ENCODE measurements at regions not wholly inside any gene's neighbourhood (a gene's known extent, or its start where the extent isn't known, plus 50 kb on each side); places are given as distances from the start of the nearest gene placed in this dataset.

- no peak for TF ChIP-seq CTCF (IDR thresholded peaks at IDR 0.05)
- TF ChIP-seq POLR2A (IDR thresholded peaks at IDR 0.05), result no peak
Observed at GRCh38 chr10:21144047-21144446, 246.9 kb upstream of the NEBL start.
